Stimulated activated CD4-positive, alpha-beta T cell treated with anti-CD3 and anti-CD28 coated beads, TNF-alpha, amount 100 ng/mL, for 4 hours (primary cell): ENCODE measurements at regions not wholly inside any gene's neighbourhood (a gene's known extent, or its start where the extent isn't known, plus 50 kb on each side); places are given as distances from the start of the nearest gene placed in this dataset.

Source experiments
- DNase-seq, 3 experiments: peaks; one replicate each; pipeline ENCODE4 v3.0.0-alpha.2; 2020; ENCODE audit warnings: low read depth in 3 of 3

- no peak for DNase-seq
Measured at GRCh38 chr20:61191096-61191495, 61.0 kb upstream of the CDH4 start.

DNA sequence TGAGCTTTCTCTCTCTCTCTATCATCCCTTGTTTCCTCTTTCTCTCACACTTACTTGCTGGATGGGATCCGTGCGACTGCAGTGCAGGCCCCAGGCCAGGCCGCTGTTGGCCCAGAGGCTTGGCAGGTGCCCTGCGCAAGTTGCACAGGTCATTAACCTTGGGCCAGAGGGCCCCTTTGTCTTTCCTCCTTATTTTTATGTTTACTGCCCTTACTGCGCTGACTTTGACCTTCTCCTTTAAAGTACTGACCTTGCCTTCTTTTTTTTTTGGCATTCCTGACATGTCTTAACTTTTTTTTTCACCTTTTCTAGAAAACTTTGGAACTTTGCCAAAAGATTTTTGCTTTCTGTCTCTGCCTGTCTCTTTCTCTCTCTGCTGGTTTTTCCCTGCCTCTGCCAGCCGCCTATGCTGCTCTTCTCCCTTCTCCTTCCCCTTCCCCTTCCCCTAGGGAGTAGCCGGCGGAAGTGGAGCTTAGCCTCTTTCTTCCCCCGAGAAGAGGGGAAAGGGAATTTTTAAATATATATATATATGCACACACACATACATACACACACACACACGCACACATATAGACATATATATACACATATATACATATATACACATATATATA, 59.6 kb upstream of the CDH4 start:
- DNase-seq, result no peak

DNA sequence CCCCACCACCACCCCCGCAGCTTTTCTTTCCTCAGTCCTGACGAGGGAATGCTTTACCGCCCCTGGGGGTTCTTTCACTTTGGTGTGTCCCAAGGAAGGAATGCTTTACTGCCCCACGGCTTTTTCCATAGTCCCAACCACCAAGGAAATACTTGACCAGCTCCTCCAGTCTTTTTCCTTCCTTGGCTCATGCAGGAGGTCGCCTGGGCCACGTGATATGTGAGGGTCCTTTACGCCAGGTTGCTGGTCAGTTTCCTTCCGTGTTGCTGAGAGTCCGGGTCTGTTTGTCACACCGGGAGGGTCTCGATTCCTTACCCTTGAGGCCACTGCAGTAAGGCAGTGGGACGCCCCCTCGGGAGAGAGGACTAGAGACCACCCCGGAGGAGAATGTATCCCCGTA, 58.9 kb upstream of the CDH4 start:
- no peak for DNase-seq
